ENCODE measurements at regions not wholly inside any gene's neighbourhood (a gene's known extent, or its start where the extent isn't known, plus 50 kb on each side); places are given as distances from the start of the nearest gene placed in this dataset.

DNA sequence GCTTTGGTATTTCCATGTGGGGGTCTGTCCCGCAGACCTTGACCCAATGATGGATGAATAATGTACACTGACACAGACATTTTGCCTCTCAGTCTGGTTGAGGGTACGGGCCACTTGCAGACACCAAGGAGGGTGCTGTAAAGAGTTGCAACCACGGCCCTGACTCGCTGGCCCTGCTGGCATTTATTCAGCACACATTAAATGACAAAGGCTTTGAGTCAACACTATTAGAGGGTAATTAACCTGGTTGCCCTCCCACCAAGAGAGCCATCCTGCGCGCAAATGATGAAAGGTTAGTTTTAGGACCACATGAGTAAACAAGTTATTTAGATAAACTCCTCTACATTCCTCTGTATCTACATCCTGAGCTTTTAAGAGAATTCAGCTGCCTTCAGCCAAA, 308.9 kb upstream of the MMS22L start:
- DNase-seq (ENCODE audit: low read depth in 2 of 2), result no peak

DNA sequence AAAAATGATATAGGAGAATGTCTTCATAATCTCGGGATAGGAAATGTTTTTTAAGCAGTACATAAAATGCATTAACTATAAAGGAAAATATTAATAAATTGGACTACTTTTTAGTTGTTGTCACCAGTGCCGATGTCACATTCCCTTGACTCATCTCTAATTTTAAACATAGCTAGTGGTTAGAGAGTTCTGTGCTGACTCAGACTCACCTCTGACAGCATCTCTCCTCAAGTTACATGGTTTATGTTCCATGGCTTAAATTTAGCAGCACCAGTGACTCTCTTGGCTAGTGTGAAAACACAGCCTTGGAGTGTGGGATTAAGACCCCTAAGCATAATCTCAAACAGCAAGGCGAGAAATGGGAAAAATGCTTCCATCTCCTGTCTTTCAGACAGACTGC, 311.8 kb upstream of the MMS22L start:
- DNase-seq (ENCODE audit: low read depth in 2 of 2), result no peak

DNA sequence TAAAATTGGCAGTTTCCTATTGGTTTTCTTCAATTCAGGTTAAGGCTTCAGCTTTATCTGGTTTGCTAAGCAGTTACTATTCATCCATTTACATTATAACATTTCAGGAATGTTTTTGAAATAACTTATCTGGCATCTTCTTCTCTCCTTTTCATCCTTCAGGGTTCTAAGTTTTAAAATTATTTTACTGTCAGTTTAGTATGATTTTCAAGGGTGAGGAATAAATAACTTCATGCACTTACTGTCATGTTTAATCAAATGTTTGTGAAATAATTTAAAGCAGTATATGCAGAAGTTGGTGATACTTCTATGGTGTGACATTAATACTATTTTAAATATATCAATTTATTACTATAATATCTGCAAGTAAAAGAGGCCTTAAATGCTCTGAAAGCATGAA, 338.1 kb upstream of the MMS22L start:
- no peak for DNase-seq (ENCODE audit: low read depth in 2 of 2)

DNA sequence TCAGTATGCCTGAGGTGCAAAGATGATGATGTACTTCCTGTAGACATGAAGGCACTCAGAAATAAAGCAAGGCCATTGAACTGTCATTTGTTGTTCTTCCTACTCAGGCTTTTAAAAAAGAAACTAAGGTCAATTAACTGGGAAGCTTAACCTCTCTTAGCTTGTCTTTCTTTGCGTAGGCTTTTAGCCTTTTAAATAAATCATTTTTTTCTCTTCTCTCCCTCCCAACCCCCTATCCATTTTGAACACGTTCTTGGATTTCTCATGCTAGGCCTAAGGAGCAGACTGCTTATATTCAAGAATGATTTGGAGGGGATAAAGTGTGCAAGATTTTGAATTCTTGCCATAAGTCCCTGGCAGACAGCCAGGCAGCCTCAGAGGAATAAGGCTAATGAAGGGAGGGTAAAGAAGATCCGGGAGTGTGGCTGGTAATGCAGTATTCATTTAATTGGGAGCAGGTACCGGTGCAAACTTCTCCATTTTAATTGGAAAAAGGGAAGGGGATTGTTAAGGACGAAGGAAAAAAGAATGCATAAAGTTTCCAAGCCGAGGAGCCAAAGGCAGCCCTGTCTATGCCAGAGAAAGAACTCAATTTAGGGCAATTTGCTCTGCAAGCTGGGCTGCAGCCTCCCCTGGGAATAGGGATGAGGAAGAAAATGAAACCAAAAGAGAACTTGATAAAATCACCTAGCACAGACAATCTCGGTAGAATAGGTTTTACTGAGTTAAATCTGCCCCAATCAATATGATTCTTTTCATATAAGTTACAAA, 343.8 kb upstream of the MMS22L start:
- no peak for DNase-seq (ENCODE audit: low read depth in 2 of 2)

DNA sequence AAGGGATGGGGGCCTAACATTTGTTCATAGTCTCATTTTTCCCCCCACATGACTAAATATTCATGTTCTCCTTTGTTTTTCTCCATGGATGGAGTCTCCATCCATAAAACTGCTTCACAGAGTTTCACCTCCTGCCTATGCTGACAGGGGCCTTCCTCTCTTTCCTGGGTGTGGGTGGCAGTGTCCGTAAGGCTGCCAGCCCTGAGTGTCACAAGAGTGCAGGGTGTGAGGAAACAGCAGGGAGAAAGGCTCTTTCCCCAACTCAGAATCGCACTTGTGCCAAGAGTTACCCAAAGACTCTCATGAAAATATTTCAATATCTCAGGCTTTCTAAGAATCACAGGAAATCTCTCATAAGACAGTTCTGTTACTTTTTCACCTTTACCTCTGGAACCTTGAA, 346.2 kb upstream of the MMS22L start:
- DNase-seq (ENCODE audit: low read depth in 2 of 2), result no peak

DNA sequence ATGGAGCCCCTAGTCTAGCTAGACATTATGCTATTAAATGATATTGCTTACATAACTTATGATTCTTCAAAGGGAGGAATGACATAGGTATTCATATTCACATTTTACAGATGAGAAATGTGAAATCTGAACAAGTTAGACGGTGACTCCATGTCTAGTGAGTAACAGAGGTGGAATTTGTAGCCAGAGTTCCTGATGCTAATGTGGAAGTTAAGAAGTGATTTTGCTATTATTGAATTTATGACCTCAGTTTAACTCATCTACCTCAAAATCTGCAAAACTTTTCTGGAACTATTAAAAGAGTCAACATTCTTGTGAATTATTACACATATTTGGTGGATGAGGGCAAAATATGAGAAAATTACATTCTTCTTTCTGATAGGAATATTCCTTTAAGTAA, 347.6 kb upstream of the MMS22L start:
- DNase-seq (ENCODE audit: low read depth in 2 of 2), result no peak

DNA sequence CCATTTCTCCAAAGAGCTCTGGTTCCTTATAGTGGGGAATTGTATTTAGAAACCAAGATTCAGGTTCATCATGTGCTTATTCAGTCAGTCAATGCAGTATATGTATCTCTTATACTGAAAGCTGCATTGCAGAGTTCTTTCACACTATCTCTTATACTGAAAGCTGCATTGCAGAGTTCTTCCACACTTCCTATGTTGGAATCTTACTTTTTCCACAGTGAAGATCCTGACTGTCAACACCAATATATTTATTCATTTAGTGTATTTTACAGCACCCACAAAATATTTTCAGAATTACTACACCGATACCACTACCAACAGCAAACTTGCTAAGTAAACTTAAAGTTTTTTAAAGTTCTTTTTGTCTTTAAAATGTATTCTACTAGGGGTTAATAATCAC, 349.3 kb upstream of the MMS22L start:
- DNase-seq (ENCODE audit: low read depth in 2 of 2), result no peak

DNA sequence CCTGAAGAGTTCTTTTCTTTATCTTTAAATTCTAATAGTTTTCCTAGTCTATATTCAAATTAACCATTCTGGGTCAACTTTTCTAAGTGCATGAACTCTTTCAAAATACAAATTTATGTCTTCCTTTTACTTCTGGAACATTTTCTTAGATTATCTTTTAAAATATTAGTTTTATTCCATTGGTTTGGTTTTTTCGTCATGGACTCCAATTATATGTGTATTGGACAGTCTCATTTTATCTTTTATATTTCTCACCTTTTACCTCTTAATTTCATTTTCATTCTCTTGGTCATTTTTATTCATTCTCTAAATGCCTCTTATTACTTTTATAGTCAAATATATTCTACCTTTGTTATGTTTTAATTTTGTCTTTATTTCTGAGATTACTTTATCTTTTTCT, 356.7 kb upstream of the MMS22L start:
- no peak for DNase-seq (ENCODE audit: low read depth in 2 of 2)

DNA sequence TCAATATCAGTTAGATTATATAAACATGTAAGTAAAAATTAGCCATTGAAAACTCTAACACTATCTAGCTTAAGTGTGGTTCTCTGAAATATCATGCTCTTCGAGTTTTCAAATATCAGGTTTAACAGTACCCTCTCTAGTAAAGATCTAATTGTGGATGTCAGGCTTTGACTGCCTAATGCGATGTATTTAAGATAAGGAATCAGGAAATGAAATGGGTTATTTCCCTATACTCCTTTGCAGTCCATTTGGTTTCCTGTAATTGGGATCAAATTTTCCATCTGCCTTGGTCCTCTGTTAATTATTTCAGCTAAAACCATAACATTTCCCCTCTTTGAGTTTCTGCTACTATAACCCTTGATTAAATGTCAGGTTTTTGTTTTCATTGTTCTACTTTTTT, 361.3 kb upstream of the MMS22L start:
- DNase-seq (ENCODE audit: low read depth in 2 of 2), result no peak

DNA sequence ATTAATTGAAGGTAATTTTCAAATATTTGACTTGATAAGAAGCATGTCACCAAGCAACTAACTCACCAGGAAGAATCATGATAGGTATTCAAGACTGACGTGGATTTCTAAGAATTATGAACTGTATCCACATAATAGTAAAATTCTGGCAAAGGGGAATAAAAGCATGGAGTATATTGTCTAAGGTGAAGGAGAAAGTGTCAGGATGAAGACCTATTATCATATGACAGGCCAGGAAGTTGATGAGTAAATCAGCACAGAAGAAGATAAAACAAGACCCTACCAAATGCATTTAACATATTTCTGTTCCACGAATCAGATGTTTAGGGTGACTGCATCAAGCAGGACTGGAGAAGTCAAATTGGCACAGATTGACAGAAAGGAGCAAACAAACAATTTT, 362.7 kb upstream of the MMS22L start:
- DNase-seq (ENCODE audit: low read depth in 2 of 2), result no peak

DNA sequence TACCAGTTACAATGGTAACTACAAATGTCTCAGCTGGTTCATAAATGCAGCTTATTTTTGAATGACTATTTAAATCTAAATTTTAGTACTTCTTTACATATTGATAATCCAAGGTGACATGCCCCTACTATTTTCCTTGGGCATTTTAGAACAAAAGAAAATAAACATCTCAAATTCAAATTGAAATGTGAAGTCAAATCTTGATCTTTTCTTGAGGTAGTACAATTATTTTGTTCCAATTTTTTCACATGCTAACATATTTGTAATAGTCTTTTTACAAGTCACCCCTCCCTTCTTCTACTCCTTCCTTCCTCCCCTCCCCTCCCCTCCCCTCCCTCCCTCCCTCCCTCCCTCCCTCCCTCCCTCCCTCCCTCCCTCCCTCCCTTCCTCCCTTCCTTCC, 370.1 kb upstream of the MMS22L start:
- DNase-seq (ENCODE audit: low read depth in 2 of 2), result no peak

DNA sequence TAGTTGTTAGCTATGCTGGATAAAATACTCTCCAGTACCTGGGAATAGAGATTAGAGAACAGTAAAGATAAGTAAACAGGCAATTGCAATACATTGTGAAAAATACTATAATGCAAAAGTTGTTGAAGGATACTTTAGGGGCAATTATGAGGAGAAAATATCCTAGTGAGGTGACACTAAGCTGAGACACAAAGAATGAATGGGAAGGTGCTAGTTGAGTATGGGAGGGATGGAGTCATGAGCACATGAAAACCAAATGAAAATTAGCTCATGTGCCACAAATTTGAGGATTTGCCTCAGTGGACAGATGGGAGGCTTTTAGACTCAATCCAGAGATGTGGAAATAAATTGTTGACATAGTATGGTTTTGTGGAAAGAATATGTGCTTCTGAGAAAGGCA, 370.5 kb upstream of the MMS22L start:
- no peak for DNase-seq (ENCODE audit: low read depth in 2 of 2)

DNA sequence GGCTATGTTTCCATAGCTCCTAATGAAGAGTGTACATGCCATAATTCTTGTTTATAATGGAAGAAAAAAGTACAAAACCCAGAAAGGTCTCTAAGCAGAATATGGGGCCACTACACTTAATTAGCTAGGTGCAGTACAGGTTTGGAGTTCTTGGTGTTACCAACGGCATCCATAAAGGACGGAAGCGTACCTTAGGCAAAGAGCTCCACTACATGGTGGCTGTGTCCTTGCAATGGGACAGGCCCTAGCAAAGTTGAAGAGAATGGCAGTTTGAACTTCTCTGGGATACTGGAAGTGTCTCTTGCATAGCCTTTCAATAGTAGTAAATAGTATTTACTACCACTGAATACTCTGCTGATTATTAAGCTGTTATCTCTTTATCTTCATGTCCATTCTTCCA, 371.7 kb upstream of the MMS22L start:
- DNase-seq (ENCODE audit: low read depth in 2 of 2), result no peak

DNA sequence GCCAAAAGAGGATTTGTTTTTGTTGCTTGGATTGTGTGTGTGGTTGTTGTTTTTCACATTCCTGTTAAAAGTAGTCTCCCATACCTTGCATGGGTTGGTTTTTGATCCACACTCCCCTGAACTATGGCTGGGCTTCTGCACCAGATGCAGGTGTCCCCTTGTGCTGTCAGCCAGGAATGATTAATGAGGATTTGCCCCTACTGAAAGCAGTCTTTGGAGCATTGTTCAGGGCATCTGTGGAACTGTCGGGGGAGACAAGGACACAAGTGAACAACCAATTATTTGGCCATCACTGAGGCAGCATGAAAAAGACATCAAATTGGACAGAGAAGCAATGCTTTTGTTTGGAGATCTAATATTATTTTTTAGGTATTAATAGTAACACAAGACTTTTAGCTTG, 373.2 kb upstream of the MMS22L start:
- no peak for DNase-seq (ENCODE audit: low read depth in 2 of 2)

DNA sequence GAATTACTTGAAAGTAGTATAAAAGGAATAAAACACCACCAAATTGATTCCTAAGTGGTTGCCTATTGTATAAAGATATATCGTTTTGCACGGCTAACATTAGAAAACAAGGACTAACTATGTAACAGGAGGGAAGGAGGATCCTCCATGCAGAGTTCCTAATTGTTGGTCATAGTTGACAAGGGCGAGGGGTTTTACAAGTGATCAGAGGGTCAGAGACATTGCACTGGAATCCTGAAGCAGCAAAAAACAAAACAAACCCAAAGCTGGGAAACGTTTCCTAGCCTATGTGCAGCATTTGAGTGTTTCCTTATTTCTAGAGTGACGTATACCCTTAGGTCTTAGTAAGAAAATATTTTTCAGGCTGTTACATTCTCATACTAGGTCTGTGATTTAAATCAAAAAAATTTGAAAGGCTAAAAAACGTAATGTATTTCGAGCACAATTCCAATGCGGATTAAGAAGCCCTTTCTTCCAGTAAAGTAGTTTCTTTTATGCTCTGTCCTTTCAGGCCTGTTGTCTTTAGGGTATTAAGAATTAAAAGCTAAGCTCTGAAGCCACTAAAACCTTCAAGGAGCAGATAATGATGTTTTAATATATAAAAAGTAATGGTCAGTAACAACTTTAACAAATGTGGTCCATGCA, 373.8 kb upstream of the MMS22L start:
- DNase-seq (ENCODE audit: low read depth in 2 of 2), result no peak

DNA sequence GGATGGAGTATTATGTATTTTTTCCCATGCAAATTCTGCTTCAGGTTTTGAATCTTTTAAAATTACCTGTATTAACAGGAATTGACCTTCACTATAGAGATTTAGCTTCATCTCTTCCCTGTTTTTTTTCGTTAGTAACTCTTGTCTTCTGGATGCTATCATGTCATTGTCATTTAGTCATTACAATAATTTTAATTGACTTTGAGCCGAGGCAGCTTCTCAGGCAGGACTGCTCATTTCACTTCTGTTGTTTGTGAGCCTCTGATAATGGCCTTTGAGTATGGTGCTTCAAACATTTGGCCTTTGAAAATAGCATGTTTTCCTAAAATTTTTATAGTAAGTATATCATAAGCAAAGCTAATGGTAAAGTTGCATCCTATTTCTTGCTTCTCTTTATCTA, 375.1 kb upstream of the MMS22L start:
- DNase-seq (ENCODE audit: low read depth in 2 of 2), result no peak

DNA sequence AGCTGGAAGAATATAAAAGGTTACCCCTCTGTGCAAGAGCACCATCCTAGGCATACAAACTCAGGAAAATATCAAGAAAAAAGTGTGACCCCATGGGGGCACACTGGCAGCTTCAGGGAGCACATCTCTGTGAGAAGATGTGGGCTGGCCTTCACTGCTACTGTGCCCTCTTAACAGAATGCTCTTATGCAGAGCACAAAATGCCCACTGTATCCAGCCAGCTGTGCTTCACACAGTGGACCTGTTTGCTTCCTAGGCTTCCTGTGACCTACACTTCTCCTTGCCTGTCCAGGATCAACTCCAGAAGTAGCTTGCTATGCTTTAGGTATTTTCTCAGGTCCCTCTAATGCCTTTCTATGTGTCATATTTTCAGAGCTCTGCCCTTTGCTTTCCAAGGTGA, 380.2 kb upstream of the MMS22L start:
- no peak for DNase-seq (ENCODE audit: low read depth in 2 of 2)

DNA sequence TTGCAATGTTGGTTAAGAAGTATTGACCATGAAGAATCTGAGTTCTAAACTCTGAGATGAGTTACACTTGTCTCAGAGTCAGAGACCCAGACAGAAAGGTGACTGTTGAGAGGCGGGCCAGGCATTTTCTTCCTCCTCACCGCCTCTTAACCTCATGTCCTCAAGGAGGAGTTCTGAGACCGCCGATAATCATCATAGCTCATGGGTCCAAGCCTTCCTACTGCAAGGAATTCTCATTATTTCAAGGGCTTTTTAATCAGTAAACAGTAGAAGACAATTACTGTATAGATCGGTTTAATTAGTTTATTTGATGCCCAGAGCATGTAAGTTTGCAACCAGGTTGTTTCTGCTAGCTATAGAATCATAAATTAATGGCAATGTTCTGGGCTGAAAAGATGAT, 382.4 kb upstream of the MMS22L start:
- no peak for DNase-seq (ENCODE audit: low read depth in 2 of 2)

DNA sequence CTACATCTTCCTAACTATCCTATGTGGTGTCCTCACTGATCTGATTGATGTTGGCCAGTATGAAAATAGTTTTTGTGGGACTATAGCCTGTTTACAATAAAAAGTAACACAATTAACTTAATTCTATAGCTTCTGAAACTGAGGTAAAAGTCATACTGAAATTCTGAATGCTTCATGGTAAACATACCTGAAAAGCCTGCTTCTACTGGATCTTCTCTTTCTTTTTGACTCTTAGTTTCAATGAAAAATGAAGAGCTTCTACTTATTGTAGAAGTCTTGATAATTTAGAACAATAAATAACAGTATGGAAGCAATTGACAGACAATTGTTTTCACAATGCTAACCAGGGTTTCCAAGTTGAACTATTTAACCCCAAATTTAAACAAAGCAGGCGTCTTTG, 383.9 kb upstream of the MMS22L start:
- no peak for DNase-seq (ENCODE audit: low read depth in 2 of 2)

DNA sequence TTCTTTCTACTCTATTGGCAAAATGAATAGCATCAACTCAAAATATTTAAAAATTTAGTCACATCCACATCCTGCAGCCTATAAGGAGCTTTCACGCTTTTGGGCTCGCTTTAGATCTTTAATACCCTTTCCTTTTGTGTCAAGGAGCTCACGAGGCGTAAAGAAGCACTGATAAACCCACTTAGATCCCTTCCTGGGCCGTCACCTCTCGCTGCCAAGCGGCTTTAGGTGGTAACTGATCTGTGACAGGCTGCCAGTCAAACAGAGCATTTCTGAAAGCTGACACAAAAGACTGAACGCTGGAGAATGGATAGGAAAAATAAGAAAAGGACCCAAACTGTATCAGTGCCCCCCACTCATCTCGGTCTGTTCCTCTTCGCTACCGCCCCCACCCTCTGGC, 385.7 kb upstream of the MMS22L start:
- DNase-seq (ENCODE audit: low read depth in 2 of 2), result no peak

DNA sequence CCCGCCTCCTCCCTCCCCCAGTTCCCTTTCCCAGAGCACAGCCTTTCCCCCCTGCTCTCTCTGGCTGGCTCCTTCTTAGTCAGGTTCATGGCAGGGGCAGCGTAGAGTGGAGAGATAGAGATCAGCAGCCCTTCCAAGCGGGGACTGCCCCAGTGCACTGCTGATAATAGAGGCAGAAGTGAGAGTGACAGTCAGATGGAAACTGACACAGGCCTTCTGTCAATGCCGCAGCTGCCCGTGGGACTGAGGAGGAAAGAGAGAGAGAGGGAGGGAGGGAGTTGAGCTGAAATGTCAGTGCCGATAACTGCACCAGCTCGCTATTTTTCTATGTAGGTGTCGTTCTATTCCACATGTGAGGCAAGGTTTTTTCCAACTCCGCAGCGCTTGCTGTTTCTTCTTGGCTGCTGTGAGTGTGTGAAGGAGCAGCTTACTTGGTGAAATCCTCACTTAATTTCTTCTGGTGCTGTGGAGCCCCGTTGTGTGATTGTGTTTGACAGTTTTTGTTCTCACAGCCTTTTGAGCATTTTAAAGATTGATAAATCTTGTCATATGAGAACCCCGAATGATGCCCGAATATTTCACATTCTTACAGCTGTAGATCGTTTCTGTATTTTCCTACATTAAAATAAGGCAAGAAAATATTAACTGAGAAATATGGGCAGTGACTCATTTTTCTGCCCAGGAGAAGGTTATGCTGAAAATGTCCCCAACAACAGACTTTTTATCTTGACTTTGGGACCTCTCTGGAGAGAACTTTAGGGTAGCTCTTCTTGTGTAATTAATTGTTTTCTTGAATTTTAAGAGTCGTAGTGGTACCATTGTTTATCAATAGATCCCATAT, 386.4 kb upstream of the MMS22L start:
- DNase-seq (ENCODE audit: low read depth in 2 of 2), result peak in 1 of 2 donors; percentile 3

DNA sequence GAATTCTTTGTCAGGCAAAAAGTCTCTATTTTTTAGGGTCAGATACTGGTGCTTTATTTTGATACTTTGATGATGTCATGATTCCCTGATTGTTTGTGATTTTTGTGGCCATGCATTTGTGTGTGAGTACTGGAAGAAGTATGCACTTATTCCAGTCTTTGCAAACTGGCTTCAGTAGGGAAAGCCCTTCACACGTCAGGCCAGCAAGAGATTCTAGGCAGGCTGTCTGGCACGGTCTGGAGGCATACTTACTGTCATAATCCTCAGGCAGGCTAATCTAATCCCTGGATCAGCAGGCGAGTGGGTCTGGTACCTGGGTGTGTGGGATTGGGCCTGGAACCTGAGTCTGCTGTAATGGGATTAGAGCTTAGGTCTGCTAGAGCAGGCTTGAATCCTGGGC, 391.8 kb upstream of the MMS22L start:
- no peak for DNase-seq (ENCODE audit: low read depth in 2 of 2)

DNA sequence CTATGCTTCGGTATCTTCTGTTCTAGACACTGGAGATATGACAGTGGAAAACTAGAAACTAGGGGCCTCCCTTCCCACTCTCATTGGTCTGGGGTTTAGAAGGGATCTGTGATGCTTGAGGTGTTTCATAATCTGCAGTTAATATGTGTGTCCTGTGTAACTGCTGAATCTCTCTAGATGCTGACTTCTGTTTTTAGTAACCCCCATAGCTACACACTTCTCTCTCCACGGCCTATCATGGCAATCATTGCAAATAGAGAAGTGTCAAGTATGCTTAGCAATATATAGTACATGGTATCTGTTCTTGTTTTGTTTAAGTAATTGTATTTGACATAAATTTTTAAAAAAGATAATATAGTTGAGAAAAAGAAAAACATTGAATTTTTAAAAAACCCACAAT, 394.6 kb upstream of the MMS22L start:
- no peak for DNase-seq (ENCODE audit: low read depth in 2 of 2)
